Right lobe of liver (tissue), 6 donors: ENCODE measurements at regions not wholly inside any gene's neighbourhood (a gene's known extent, or its start where the extent isn't known, plus 50 kb on each side); places are given as distances from the start of the nearest gene placed in this dataset.

Experiments used
- ATAC-seq, 4 donors: fragments of 200-7000 bp; cut with Tn5 transposase; one replicate each; pipeline ENCODE4 v1.9.1; 2020; ENCODE audit warnings: mild to moderate bottlenecking in 4 of 4, moderate library complexity in 4 of 4
- DNase-seq, 3 donors: peaks; one replicate each; pipeline ENCODE4 v3.0.0-alpha.2; 2020
- H3K27ac ChIP-seq, 3 donors: fragments of 200-600 bp; one replicate each; pipeline ENCODE4 v1.8.0; 2022
- H3K27me3 ChIP-seq, 2 donors: fragments of 200-600 bp; one replicate each; pipeline ENCODE4 v1.8.0; 2022
- H3K36me3 ChIP-seq, 4 donors: fragments of 200-600 bp; sonication (generic) in 1 of 4; one replicate each; pipeline versions ENCODE4 v1.5.1 to v1.8.0; 2017 to 2022; ENCODE audit warnings: control low read depth in 1 of 4
- H3K4me1 ChIP-seq, 4 donors: fragments of 200-600 bp; sonication (generic) in 1 of 4; one replicate each; pipeline versions ENCODE4 v1.5.1 to v1.8.0; 2017 to 2022; ENCODE audit warnings: control low read depth in 1 of 4
- H3K4me3 ChIP-seq, 3 donors: fragments of 200-600 bp; one replicate each; pipeline ENCODE4 v1.8.0; 2022
- H3K9me3 ChIP-seq, 4 donors: fragments of 200-600 bp; sonication (generic) in 1 of 4; one replicate each; pipeline versions ENCODE4 v1.5.1 to v1.8.0; 2017 to 2022; ENCODE audit warnings: control low read depth in 1 of 4
- CTCF ChIP-seq, 4 donors: fragments of 200-600 bp in 3 of 4; fragments of 450-650 bp in 1 of 4; IDR thresholded peaks; one replicate each; pipeline versions ENCODE4 v1.5.1 to v1.8.0; 2016 to 2022; ENCODE audit warnings: antibody characterized with exemption in 4 of 4, mild to moderate bottlenecking in 2 of 4
- POLR2A ChIP-seq: fragments of 450-650 bp; IDR thresholded peaks from one replicate; pipeline ENCODE4 v1.6.1; 2017; ENCODE audit warnings: antibody characterized with exemption, mild to moderate bottlenecking
- WGBS: methylation state at CpG from one replicate; pipeline ENCODE4 v1.1.6; 2018; ENCODE audit warnings: low coverage, low lambda C conversion rate; ENCODE audit not compliant: insufficient coverage; ENCODE audit errors: missing lambda C conversion rate; 5-methylcytosine and 5-hydroxymethylcytosine counted together
- intact Hi-C, 2 donors: fragments of 100-400 bp; cut with DNase I; formaldehyde crosslinking; loops; one replicate each; pipeline versions ENCODE4 v1.11.2 to v1.14.1; 2022
- donor health status: DM: no; HTN: yes; CAD: no.
- donor health status: DM: no; HTN: no; CAD: no.
- donor health status: DM: no; HTN: no; CAD: no.
- donor health status: DM: no; HTN: yes; CAD: no.
- donor health status: DM: no; HTN: yes; CAD: no.

GRCh38 chr20:36086767-36087166 is 67.8 kb upstream of the EPB41L1 start:
- H3K4me3 ChIP-seq = no peak overlapping the region
- H3K9me3 ChIP-seq = no peaks in the 10 kb centered on the region
- TF ChIP-seq POLR2A (no peak), CTCF (IDR thresholded peaks at IDR 0.05) (no peak)
- no peaks in the 10 kb centered on the region for H3K4me1 ChIP-seq
- no peaks in the 10 kb centered on the region for H3K27me3 ChIP-seq
- 37% methylated on average over 2 of the region's 2 CpGs for WGBS
- no peak for DNase-seq
- peak in 1 of 4 donors; percentile 21 for ATAC-seq
- H3K27ac ChIP-seq = no peak overlapping the region
- intact Hi-C loops = no loop called here
- no peaks in the 10 kb centered on the region for H3K36me3 ChIP-seq

GRCh38 chr20:36090223-36090622 is 64.3 kb upstream of the EPB41L1 start:
- no peak overlapping the region for H3K27ac ChIP-seq
- intact Hi-C loops = no loop called here
- no peak for TF ChIP-seq CTCF (IDR thresholded peaks at IDR 0.05)
- no peak for TF ChIP-seq POLR2A
- ATAC-seq = no peak
- no peaks in the 10 kb centered on the region for H3K36me3 ChIP-seq
- DNase-seq = no peak
- H3K9me3 ChIP-seq = no peaks in the 10 kb centered on the region
- peaks cover 0 to 9% (median 0%) of the 10 kb centered on the region in 4 donors for H3K4me1 ChIP-seq
- H3K4me3 ChIP-seq = no peak overlapping the region
- no peaks in the 10 kb centered on the region for H3K27me3 ChIP-seq
- WGBS = 87% methylated on average over 3 of the region's 5 CpGs

- WGBS = 21% methylated on average over 18 of the region's 42 CpGs
- ATAC-seq = peak in 1 of 4 donors; percentile 9
- intact Hi-C loops = no loop called here
Measured at GRCh38 chr20:36091561-36092397, 62.8 kb upstream of the EPB41L1 start.

GRCh38 chr20:36092398-36093024 is 62.0 kb upstream of the EPB41L1 start:
- ATAC-seq (peak; percentile 57 to 74 (median 70)), DNase-seq (peak in 1 of 3 donors; percentile 52)
- WGBS = 0% methylated on average over 4 of the region's 89 CpGs
- H3K4me1 ChIP-seq = peaks cover 0 to 9% (median 0%) of the 10 kb centered on the region in 4 donors
- intact Hi-C loops = no loop called here
- H3K9me3 ChIP-seq = no peaks in the 10 kb centered on the region
- H3K36me3 ChIP-seq = no peaks in the 10 kb centered on the region
- no peak overlapping the region for H3K27ac ChIP-seq
- H3K4me3 ChIP-seq = peak overlapping the region; percentile 47 to 56 (median 49)
- H3K27me3 ChIP-seq = no peaks in the 10 kb centered on the region
- TF ChIP-seq POLR2A (no peak), CTCF (IDR thresholded peaks at IDR 0.05) (no peak)

More at GRCh38 chr20:36091561-36092397, 62.8 kb upstream of the EPB41L1 start:
- Histone ChIP-seq H3K36me3 (no peaks in the 10 kb centered on the region), H3K9me3 (no peaks in the 10 kb centered on the region), H3K27me3 (no peaks in the 10 kb centered on the region), H3K27ac (no peak overlapping the region), H3K4me1 (peaks cover 0 to 9% (median 0%) of the 10 kb centered on the region in 4 donors), H3K4me3 (peak overlapping the region; percentile 47 to 56 (median 49))
- no peak for TF ChIP-seq POLR2A
- TF ChIP-seq CTCF (IDR thresholded peaks at IDR 0.05) = no peak
- DNase-seq = no peak
